Mesendoderm (in vitro differentiated cells): ENCODE measurements at regions not wholly inside any gene's neighbourhood (a gene's known extent, or its start where the extent isn't known, plus 50 kb on each side); places are given as distances from the start of the nearest gene placed in this dataset.

Experiments used
- DNase-seq: peaks from one replicate; pipeline ENCODE4 v3.0.0; 2013
- H2AK5ac ChIP-seq: 2 replicates; pipeline ENCODE4 v1.6.1; 2013; ENCODE audit warnings: low read length, inconsistent platforms
- H2BK120ac ChIP-seq: 2 replicates; pipeline ENCODE4 v1.6.1; 2013; ENCODE audit warnings: low read depth, mild to moderate bottlenecking, low read length, moderate library complexity, mixed read lengths
- H2BK15ac ChIP-seq: replicated peaks from 2 replicates; pipeline ENCODE4 v1.6.1; 2013; ENCODE audit warnings: low read depth, mild to moderate bottlenecking, moderate library complexity
- H2BK5ac ChIP-seq: 2 replicates; pipeline ENCODE4 v1.6.1; 2013; ENCODE audit warnings: low read length, inconsistent platforms
- H3K18ac ChIP-seq: 2 replicates; pipeline ENCODE4 v1.6.1; 2013; ENCODE audit warnings: mild to moderate bottlenecking, low read length, mixed read lengths
- H3K23ac ChIP-seq: one replicate; pipeline ENCODE4 v1.6.1; 2013; ENCODE audit warnings: low read length
- H3K27ac ChIP-seq: 2 replicates; pipeline ENCODE4 v1.5.1; 2013; ENCODE audit warnings: low read depth, mild to moderate bottlenecking, inconsistent platforms, low read length, moderate library complexity
- H3K27me3 ChIP-seq: 2 replicates; pipeline ENCODE4 v1.6.1; 2013; ENCODE audit warnings: low read length, control low read depth, mild to moderate bottlenecking, inconsistent platforms; ENCODE audit not compliant: insufficient read depth, poor library complexity
- H3K36me3 ChIP-seq: 2 replicates; pipeline ENCODE4 v1.6.1; 2013; ENCODE audit warnings: low read length, inconsistent platforms; ENCODE audit not compliant: control insufficient read depth, insufficient read depth
- H3K4ac ChIP-seq: one replicate; pipeline ENCODE4 v1.6.1; 2013; ENCODE audit warnings: low read depth, mild to moderate bottlenecking, low read length, moderate library complexity
- H3K4me1 ChIP-seq: 2 replicates; pipeline ENCODE4 v1.6.1; 2013; ENCODE audit warnings: low read depth, low read length, inconsistent platforms; ENCODE audit not compliant: control insufficient read depth
- H3K4me2 ChIP-seq: 2 replicates; pipeline ENCODE4 v1.6.1; 2013; ENCODE audit warnings: low read length
- H3K4me3 ChIP-seq: 2 replicates; pipeline ENCODE4 v1.5.1; 2013; ENCODE audit warnings: mild to moderate bottlenecking, low read length
- H3K56ac ChIP-seq: one replicate; pipeline ENCODE4 v1.6.1; 2013; ENCODE audit warnings: low read length
- H3K79me1 ChIP-seq: 2 replicates; pipeline ENCODE4 v1.6.1; 2013; ENCODE audit warnings: low read length, inconsistent platforms
- H3K79me2 ChIP-seq: 2 replicates; pipeline ENCODE4 v1.6.1; 2013; ENCODE audit warnings: mild to moderate bottlenecking, low read length; ENCODE audit not compliant: control insufficient read depth, insufficient read depth
- H3K9ac ChIP-seq: 2 replicates; pipeline ENCODE4 v1.6.1; 2013; ENCODE audit warnings: low read length, inconsistent platforms
- H4K5ac ChIP-seq: one replicate; pipeline ENCODE4 v1.6.1; 2013; ENCODE audit warnings: low read length
- H4K8ac ChIP-seq: one replicate; pipeline ENCODE4 v1.6.1; 2013; ENCODE audit warnings: low read depth, mild to moderate bottlenecking, control low read depth, low read length, moderate library complexity
- WGBS: extraction: QIAGEN DNeasy Blood & Tissue Kit; methylation state at CpG from one replicate; pipeline ENCODE4 v1.1.7; 2013; ENCODE audit warnings: low lambda C conversion rate, missing lambda C conversion rate; ENCODE audit not compliant: insufficient coverage; ENCODE audit errors: extremely low coverage; 5-methylcytosine and 5-hydroxymethylcytosine counted together

- Histone ChIP-seq H3K4me3 (no peak overlapping the region), H4K8ac (no peak overlapping the region), H3K27me3 (no peaks in the 10 kb centered on the region), H3K56ac (no peak overlapping the region), H3K4me2 (no peak overlapping the region), H3K4me1 (peaks cover 1% of the 10 kb centered on the region), H3K36me3 (no peaks in the 10 kb centered on the region), H2BK120ac (no peak overlapping the region), H3K27ac (no peak overlapping the region), H3K79me2 (no peaks in the 10 kb centered on the region), H3K79me1 (no peaks in the 10 kb centered on the region), H3K23ac (no peak overlapping the region), H3K4ac (no peak overlapping the region), H3K18ac (no peak overlapping the region), H2BK5ac (no peak overlapping the region), H2BK15ac (no peak overlapping the region), H3K9ac (no peak overlapping the region), H2AK5ac (no peak overlapping the region), H4K5ac (no peak overlapping the region)
- no peak for DNase-seq
- WGBS = no CpG with 5 or more reads among the region's 6 CpGs
These were observed 84.0 kb upstream of the PRR20G start for GRCh38 chr3:127371846-127372245.

GRCh38 chr3:127371334-127371733, 83.5 kb upstream of the PRR20G start:
- Histone ChIP-seq H3K4me1 (peaks cover 5% of the 10 kb centered on the region), H3K4me2 (no peak overlapping the region), H3K36me3 (no peaks in the 10 kb centered on the region), H3K27me3 (no peaks in the 10 kb centered on the region), H3K9ac (no peak overlapping the region), H3K27ac (no peak overlapping the region), H2AK5ac (no peak overlapping the region), H3K56ac (no peak overlapping the region), H3K79me1 (no peaks in the 10 kb centered on the region), H3K18ac (no peak overlapping the region), H3K4me3 (no peak overlapping the region), H2BK5ac (no peak overlapping the region), H3K23ac (no peak overlapping the region), H3K4ac (no peak overlapping the region), H4K5ac (no peak overlapping the region), H3K79me2 (no peaks in the 10 kb centered on the region), H2BK120ac (no peak overlapping the region), H4K8ac (no peak overlapping the region), H2BK15ac (no peak overlapping the region)
- no CpG with 5 or more reads among the region's 10 CpGs for WGBS
- DNase-seq = no peak

GRCh38 chr3:127370906-127371305, 83.1 kb upstream of the PRR20G start:
- H3K23ac ChIP-seq = no peak overlapping the region
- H2BK5ac ChIP-seq = no peak overlapping the region
- H3K27ac ChIP-seq = no peak overlapping the region
- no peak overlapping the region for H3K18ac ChIP-seq
- no peaks in the 10 kb centered on the region for H3K79me2 ChIP-seq
- H3K9ac ChIP-seq = no peak overlapping the region
- no peaks in the 10 kb centered on the region for H3K36me3 ChIP-seq
- peaks cover 5% of the 10 kb centered on the region for H3K4me1 ChIP-seq
- H3K56ac ChIP-seq = no peak overlapping the region
- H2BK15ac ChIP-seq = no peak overlapping the region
- no peaks in the 10 kb centered on the region for H3K27me3 ChIP-seq
- no peak overlapping the region for H3K4ac ChIP-seq
- H3K79me1 ChIP-seq = no peaks in the 10 kb centered on the region
- whole genome bisulfite sequencing = no CpG with 5 or more reads among the region's 9 CpGs
- no peak overlapping the region for H4K5ac ChIP-seq
- no peak overlapping the region for H3K4me3 ChIP-seq
- DNase-seq = no peak
- H4K8ac ChIP-seq = no peak overlapping the region
- no peak overlapping the region for H3K4me2 ChIP-seq
- no peak overlapping the region for H2BK120ac ChIP-seq
- no peak overlapping the region for H2AK5ac ChIP-seq

GRCh38 chr3:127369356-127369935, 81.6 kb upstream of the PRR20G start:
- no peak overlapping the region for H3K4ac ChIP-seq
- H4K5ac ChIP-seq = no peak overlapping the region
- H2BK15ac ChIP-seq = no peak overlapping the region
- H3K18ac ChIP-seq = no peak overlapping the region
- H2AK5ac ChIP-seq = no peak overlapping the region
- DNase-seq = no peak
- no peaks in the 10 kb centered on the region for H3K79me2 ChIP-seq
- no peaks in the 10 kb centered on the region for H3K79me1 ChIP-seq
- H3K23ac ChIP-seq = no peak overlapping the region
- no CpG with 5 or more reads among the region's 4 CpGs for WGBS
- no peak overlapping the region for H4K8ac ChIP-seq
- no peak overlapping the region for H2BK120ac ChIP-seq
- no peak overlapping the region for H2BK5ac ChIP-seq
- no peaks in the 10 kb centered on the region for H3K27me3 ChIP-seq
- no peak overlapping the region for H3K4me2 ChIP-seq
- no peak overlapping the region for H3K9ac ChIP-seq
- no peak overlapping the region for H3K27ac ChIP-seq
- H3K56ac ChIP-seq = no peak overlapping the region
- no peaks in the 10 kb centered on the region for H3K36me3 ChIP-seq
- no peak overlapping the region for H3K4me3 ChIP-seq
- H3K4me1 ChIP-seq = peaks cover 5% of the 10 kb centered on the region

- Histone ChIP-seq H4K8ac (no peak overlapping the region), H3K4me1 (peaks cover 5% of the 10 kb centered on the region), H2BK15ac (no peak overlapping the region), H3K4ac (no peak overlapping the region), H3K27me3 (no peaks in the 10 kb centered on the region), H3K18ac (no peak overlapping the region), H3K23ac (no peak overlapping the region), H3K56ac (no peak overlapping the region), H3K4me3 (no peak overlapping the region), H3K79me1 (no peaks in the 10 kb centered on the region), H2BK120ac (no peak overlapping the region), H4K5ac (no peak overlapping the region), H3K36me3 (no peaks in the 10 kb centered on the region), H2AK5ac (no peak overlapping the region), H3K9ac (no peak overlapping the region), H3K79me2 (no peaks in the 10 kb centered on the region), H3K4me2 (no peak overlapping the region), H2BK5ac (no peak overlapping the region), H3K27ac (no peak overlapping the region)
- DNase-seq = peak; percentile 21
- no CpG with 5 or more reads among the region's 14 CpGs for WGBS
These were observed 80.6 kb upstream of the PRR20G start for GRCh38 chr3:127368186-127369032.
